ENCODE measurements at regions not wholly inside any gene's neighbourhood (a gene's known extent, or its start where the extent isn't known, plus 50 kb on each side); places are given as distances from the start of the nearest gene placed in this dataset.
A peak's percentile ranks its signal among the peaks of the same experiment; 100 is the strongest.

GRCh38 chr9:118215549-118215948, 511.3 kb downstream of the TLR4 start:
- peak in 1 of 2 experiments; percentile 30 for DNase-seq

- DNase-seq = peak; percentile 11 to 64
Observed at GRCh38 chr9:118222375-118222774, 518.2 kb downstream of the TLR4 start.

GRCh38 chr9:118223111-118223510, 518.9 kb downstream of the TLR4 start:
- no peak for DNase-seq

GRCh38 chr9:118230329-118230728, 526.1 kb downstream of the TLR4 start:
- no peak for DNase-seq

- no peak for DNase-seq
Observed at GRCh38 chr9:118236625-118237024, 532.4 kb downstream of the TLR4 start.

GRCh38 chr9:118238139-118238538, 533.9 kb downstream of the TLR4 start:
- no peak for DNase-seq

- no peak for DNase-seq
Observed at GRCh38 chr9:118252027-118252426, 547.8 kb downstream of the TLR4 start.

- DNase-seq = no peak
Observed at GRCh38 chr9:118262191-118262590, 558.0 kb downstream of the TLR4 start.

GRCh38 chr9:118263949-118264348, 559.7 kb downstream of the TLR4 start:
- DNase-seq = no peak

GRCh38 chr9:118268046-118268445, 563.8 kb downstream of the TLR4 start:
- peak in 1 of 2 experiments; percentile 31 for DNase-seq

- DNase-seq = no peak
Observed at GRCh38 chr9:118269623-118270022, 565.4 kb downstream of the TLR4 start.

- no peak for DNase-seq
Observed at GRCh38 chr9:118271331-118271730, 567.1 kb downstream of the TLR4 start.

- no peak for DNase-seq
Observed at GRCh38 chr9:118271936-118272335, 567.7 kb downstream of the TLR4 start.

- DNase-seq = no peak
Observed at GRCh38 chr9:118273048-118273447, 568.8 kb downstream of the TLR4 start.

- DNase-seq = no peak
Observed at GRCh38 chr9:118276784-118277183, 572.6 kb downstream of the TLR4 start.

- peak in 1 of 2 experiments; percentile 31 for DNase-seq
Observed at GRCh38 chr9:118281772-118282171, 577.6 kb downstream of the TLR4 start.

- no peak for DNase-seq
Observed at GRCh38 chr9:118283488-118283887, 579.3 kb downstream of the TLR4 start.

- DNase-seq = no peak
Observed at GRCh38 chr9:118290116-118290515, 585.9 kb downstream of the TLR4 start.

- DNase-seq = no peak
Observed at GRCh38 chr9:118295413-118295812, 591.2 kb downstream of the TLR4 start.

GRCh38 chr9:118302721-118303120, 598.5 kb downstream of the TLR4 start:
- no peak for DNase-seq

GRCh38 chr9:118303216-118303615, 599.0 kb downstream of the TLR4 start:
- no peak for DNase-seq

GRCh38 chr9:118305331-118305730, 601.1 kb downstream of the TLR4 start:
- DNase-seq = peak in 1 of 2 experiments; percentile 51

- no peak for DNase-seq
Observed at GRCh38 chr9:118306801-118307200, 602.6 kb downstream of the TLR4 start.

- no peak for DNase-seq
Observed at GRCh38 chr9:118313965-118314364, 609.8 kb downstream of the TLR4 start.

- no peak for DNase-seq
Observed at GRCh38 chr9:118316831-118317343, 612.7 kb downstream of the TLR4 start.

Measured in NCI-H2081 (cell line).